Cardiac muscle cell (in vitro differentiated cells and primary cell): ENCODE measurements at regions not wholly inside any gene's neighbourhood (a gene's known extent, or its start where the extent isn't known, plus 50 kb on each side); places are given as distances from the start of the nearest gene placed in this dataset.
A peak's percentile ranks its signal among the peaks of the same experiment; 100 is the strongest.

Experiments used
- DNase-seq, 2 donors: peaks; one replicate each; pipeline versions ENCODE4 v3.0.0 to v3.0.0-alpha.2; 2010 to 2017; ENCODE audit warnings: low read depth in 1 of 2, low spot score in 1 of 2
- H3K27ac ChIP-seq: fragments of 200-600 bp; sonication (generic); 2 replicates; pipeline ENCODE4 v1.5.1; 2016
- H3K27me3 ChIP-seq: fragments of 200-600 bp; sonication (generic); 2 replicates; pipeline ENCODE4 v1.6.0; 2016; ENCODE audit warnings: control low read depth
- H3K36me3 ChIP-seq: fragments of 200-600 bp; sonication (generic); 2 replicates; pipeline ENCODE4 v1.5.1; 2016; ENCODE audit warnings: control low read depth
- H3K4me1 ChIP-seq: fragments of 200-600 bp; sonication (generic); 2 replicates; pipeline ENCODE4 v1.8.1; 2017; ENCODE audit warnings: low read depth, mild to moderate bottlenecking, mixed run types
- H3K4me3 ChIP-seq: fragments of 200-600 bp; sonication (generic); 2 replicates; pipeline ENCODE4 v1.5.1; 2016; ENCODE audit warnings: mild to moderate bottlenecking
- H3K9me3 ChIP-seq: fragments of 200-600 bp; sonication (generic); 2 replicates; pipeline ENCODE4 v1.5.1; 2017; ENCODE audit warnings: low read depth, mild to moderate bottlenecking, control low read depth
- CTCF ChIP-seq: IDR thresholded peaks from 2 replicates; pipeline ENCODE4 v1.5.1; 2012; ENCODE audit warnings: low read depth, mild to moderate bottlenecking, low read length

GRCh38 chrX:149262086-149262485 lies 243.0 kb downstream of the IDS start:
- no peak for TF ChIP-seq CTCF
- DNase-seq, result no peak
- Histone ChIP-seq H3K36me3 (no peaks in the 10 kb centered on the region), H3K9me3 (no peaks in the 10 kb centered on the region), H3K27me3 (no peaks in the 10 kb centered on the region), H3K4me3 (no peak overlapping the region), H3K27ac (no peak overlapping the region), H3K4me1 (no peaks in the 10 kb centered on the region)

GRCh38 chrX:149259241-149259640 lies 245.9 kb downstream of the IDS start:
- Histone ChIP-seq H3K36me3 (no peaks in the 10 kb centered on the region), H3K4me1 (no peaks in the 10 kb centered on the region), H3K9me3 (no peaks in the 10 kb centered on the region), H3K27ac (no peak overlapping the region), H3K4me3 (no peak overlapping the region), H3K27me3 (no peaks in the 10 kb centered on the region)
- peak in 1 of 2 donors; percentile 2 for DNase-seq
- no peak for TF ChIP-seq CTCF

- Histone ChIP-seq H3K27ac (no peak overlapping the region), H3K36me3 (no peaks in the 10 kb centered on the region), H3K4me3 (no peak overlapping the region), H3K27me3 (no peaks in the 10 kb centered on the region), H3K4me1 (no peaks in the 10 kb centered on the region), H3K9me3 (no peaks in the 10 kb centered on the region)
- no peak for TF ChIP-seq CTCF
- DNase-seq, result no peak
Measured at GRCh38 chrX:149255860-149256259, 249.2 kb downstream of the IDS start.

- no peak overlapping the region for H3K4me3 ChIP-seq
- H3K36me3 ChIP-seq, result no peaks in the 10 kb centered on the region
- no peak for TF ChIP-seq CTCF
- no peaks in the 10 kb centered on the region for H3K4me1 ChIP-seq
- H3K27ac ChIP-seq, result no peak overlapping the region
- no peaks in the 10 kb centered on the region for H3K27me3 ChIP-seq
- DNase-seq, result no peak
- H3K9me3 ChIP-seq, result no peaks in the 10 kb centered on the region
Measured at GRCh38 chrX:149248073-149248625, 257.0 kb downstream of the IDS start.

- no peak for TF ChIP-seq CTCF
- no peak overlapping the region for H3K27ac ChIP-seq
- no peaks in the 10 kb centered on the region for H3K36me3 ChIP-seq
- H3K9me3 ChIP-seq, result no peaks in the 10 kb centered on the region
- no peaks in the 10 kb centered on the region for H3K27me3 ChIP-seq
- no peak for DNase-seq
- H3K4me3 ChIP-seq, result no peak overlapping the region
- no peaks in the 10 kb centered on the region for H3K4me1 ChIP-seq
Measured at GRCh38 chrX:149230689-149231088, 274.4 kb downstream of the IDS start.

GRCh38 chrX:149223854-149224253 lies 281.3 kb downstream of the IDS start:
- Histone ChIP-seq H3K9me3 (no peaks in the 10 kb centered on the region), H3K4me1 (no peaks in the 10 kb centered on the region), H3K36me3 (no peaks in the 10 kb centered on the region), H3K27ac (no peak overlapping the region), H3K4me3 (no peak overlapping the region), H3K27me3 (no peaks in the 10 kb centered on the region)
- TF ChIP-seq CTCF, result no peak
- DNase-seq, result no peak
